MM.1S (cell line): ENCODE measurements at regions not wholly inside any gene's neighbourhood (a gene's known extent, or its start where the extent isn't known, plus 50 kb on each side); places are given as distances from the start of the nearest gene placed in this dataset.

ENCODE experiments used
- CTCF ChIP-seq: fragments of 300-600 bp; sonication (generic); IDR thresholded peaks from 2 replicates; pipeline ENCODE4 v1.5.1; 2016; ENCODE audit warnings: antibody characterized with exemption, low read length, mixed read lengths
- EZH2 ChIP-seq: fragments of 300-600 bp; sonication (generic); optimal IDR thresholded peaks from 2 replicates; pipeline ENCODE3; 2017; ENCODE audit warnings: low read depth, mild to moderate bottlenecking, antibody characterized with exemption, low read length, mixed read lengths

GRCh38 chr2:116716444-116716843 lies 1098.0 kb upstream of the DDX18 start:
- TF ChIP-seq CTCF (no peak), EZH2 (no peak)
